ENCODE measurements at regions not wholly inside any gene's neighbourhood (a gene's known extent, or its start where the extent isn't known, plus 50 kb on each side); places are given as distances from the start of the nearest gene placed in this dataset.
A peak's percentile ranks its signal among the peaks of the same experiment; 100 is the strongest.

DNA sequence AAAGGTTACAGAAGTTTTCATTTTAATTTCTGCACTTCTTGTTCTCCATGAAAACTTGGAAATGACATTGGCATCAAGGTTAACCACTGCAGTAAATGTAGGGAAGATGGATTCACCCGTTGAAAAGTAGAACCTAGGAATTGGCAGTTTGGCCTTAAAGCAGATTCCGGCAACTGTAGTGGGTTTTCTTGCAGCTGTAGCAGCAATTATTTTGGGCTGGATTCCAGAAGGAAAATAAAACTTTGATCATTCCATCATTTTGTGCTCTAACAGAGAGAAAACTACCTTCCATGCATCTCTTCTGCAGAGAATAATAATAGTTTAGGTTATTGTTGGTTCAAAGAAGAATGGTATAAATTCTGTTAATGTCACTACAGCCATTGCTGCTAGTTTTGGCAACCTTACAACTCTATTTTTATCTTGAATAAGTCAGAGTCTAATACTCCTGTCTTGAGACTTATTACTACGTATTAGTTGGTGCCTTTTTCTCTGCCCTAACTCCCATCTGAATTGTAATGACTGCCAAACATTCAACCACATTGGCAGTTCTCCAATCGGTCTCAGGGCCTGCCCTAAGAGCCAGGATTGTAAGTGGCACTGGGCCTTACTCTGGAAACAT is 178.1 kb upstream of the PIEZO2 start:
- no peak overlapping the region for H3K4me3 Mint-ChIP-seq

GRCh38 chr18:11324956-11325882 is 175.8 kb upstream of the PIEZO2 start:
- peak; percentile 92 for DNase-seq
- H3K36me3 Mint-ChIP-seq (ENCODE audit: low read depth), result peaks cover 16% of the 10 kb centered on the region
- no peaks in the 10 kb centered on the region for H3K9me3 Mint-ChIP-seq
- H3K27me3 Mint-ChIP-seq (ENCODE audit: insufficient read depth), result peaks cover 7% of the 10 kb centered on the region
- TF ChIP-seq CTCF (IDR thresholded peaks at IDR 0.05), result no peak
- peak overlapping the region; percentile 95 for H3K27ac Mint-ChIP-seq
- peaks cover 76% of the 10 kb centered on the region for H3K4me1 Mint-ChIP-seq (ENCODE audit: low read depth)
- H3K4me3 Mint-ChIP-seq, result peak overlapping the region; percentile 58

More for the DNA sequence above, 178.1 kb upstream of the PIEZO2 start:
- H3K27ac Mint-ChIP-seq, result no peak overlapping the region
- H3K4me1 Mint-ChIP-seq (ENCODE audit: low read depth), result peaks cover 53% of the 10 kb centered on the region
- H3K27me3 Mint-ChIP-seq (ENCODE audit: insufficient read depth), result peaks cover 7% of the 10 kb centered on the region
- H3K9me3 Mint-ChIP-seq, result no peaks in the 10 kb centered on the region
- no peak for DNase-seq
- no peak for TF ChIP-seq CTCF (IDR thresholded peaks at IDR 0.05)
- peaks cover 11% of the 10 kb centered on the region; the same call in 1 of the 2 replicates for H3K36me3 Mint-ChIP-seq (ENCODE audit: low read depth)

- peaks cover 16% of the 10 kb centered on the region for H3K36me3 Mint-ChIP-seq (ENCODE audit: low read depth)
- no peak for DNase-seq
- no peaks in the 10 kb centered on the region for H3K9me3 Mint-ChIP-seq
- H3K27ac Mint-ChIP-seq, result peak overlapping the region; percentile 95
- H3K4me3 Mint-ChIP-seq, result peak overlapping the region; percentile 58
- H3K27me3 Mint-ChIP-seq (ENCODE audit: insufficient read depth), result peaks cover 7% of the 10 kb centered on the region
- no peak for TF ChIP-seq CTCF (IDR thresholded peaks at IDR 0.05)
- peaks cover 79% of the 10 kb centered on the region for H3K4me1 Mint-ChIP-seq (ENCODE audit: low read depth)
Measured at GRCh38 chr18:11324510-11324909, 175.1 kb upstream of the PIEZO2 start.

- Mint-ChIP-seq H3K27me3 (ENCODE audit: insufficient read depth) (peaks cover 7% of the 10 kb centered on the region), H3K4me3 (peak overlapping the region; percentile 63), H3K4me1 (ENCODE audit: low read depth) (peaks cover 79% of the 10 kb centered on the region), H3K9me3 (no peaks in the 10 kb centered on the region), H3K36me3 (ENCODE audit: low read depth) (peaks cover 16% of the 10 kb centered on the region), H3K27ac (peak overlapping the region; percentile 95)
- DNase-seq, result peak; percentile 76
- no peak; the same call in 1 of the 2 replicates for TF ChIP-seq CTCF (IDR thresholded peaks at IDR 0.05)
Measured at GRCh38 chr18:11323359-11323819, 174.0 kb upstream of the PIEZO2 start.

DNA sequence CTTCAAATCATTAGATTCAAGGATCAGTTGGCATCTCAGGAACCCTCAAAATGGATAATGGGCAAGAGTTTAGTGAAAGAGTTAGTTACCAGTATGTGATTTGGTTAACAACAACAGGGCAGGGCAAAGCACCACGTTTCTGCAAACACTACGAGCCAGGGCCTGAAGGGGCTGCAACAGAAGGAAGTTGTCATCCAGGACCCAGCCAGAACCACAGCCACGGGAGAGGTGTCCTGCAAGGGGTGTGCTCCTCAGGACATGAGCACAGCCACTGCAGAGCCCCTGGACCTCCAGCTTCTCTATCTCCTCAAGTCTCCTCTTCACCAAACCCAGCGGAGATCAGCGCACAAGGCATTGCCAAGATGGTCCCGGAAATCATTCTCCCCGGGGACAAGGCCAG is 173.3 kb upstream of the PIEZO2 start:
- Mint-ChIP-seq H3K27me3 (ENCODE audit: insufficient read depth) (peaks cover 7% of the 10 kb centered on the region), H3K4me3 (no peak overlapping the region), H3K27ac (peak overlapping the region; percentile 95), H3K9me3 (no peaks in the 10 kb centered on the region), H3K36me3 (ENCODE audit: low read depth) (peaks cover 16% of the 10 kb centered on the region), H3K4me1 (ENCODE audit: low read depth) (peaks cover 76% of the 10 kb centered on the region)
- no peak for DNase-seq
- TF ChIP-seq CTCF (IDR thresholded peaks at IDR 0.05), result no peak

All from HFFc6 (cell line).